ENCODE measurements at regions not wholly inside any gene's neighbourhood (a gene's known extent, or its start where the extent isn't known, plus 50 kb on each side); places are given as distances from the start of the nearest gene placed in this dataset.
A peak's percentile ranks its signal among the peaks of the same experiment; 100 is the strongest.
"Not testable (repeated sequence)": the region's sequence is repeated elsewhere in the genome, so short reads cannot be mapped to it uniquely, and the experiment has no call there.

DNA sequence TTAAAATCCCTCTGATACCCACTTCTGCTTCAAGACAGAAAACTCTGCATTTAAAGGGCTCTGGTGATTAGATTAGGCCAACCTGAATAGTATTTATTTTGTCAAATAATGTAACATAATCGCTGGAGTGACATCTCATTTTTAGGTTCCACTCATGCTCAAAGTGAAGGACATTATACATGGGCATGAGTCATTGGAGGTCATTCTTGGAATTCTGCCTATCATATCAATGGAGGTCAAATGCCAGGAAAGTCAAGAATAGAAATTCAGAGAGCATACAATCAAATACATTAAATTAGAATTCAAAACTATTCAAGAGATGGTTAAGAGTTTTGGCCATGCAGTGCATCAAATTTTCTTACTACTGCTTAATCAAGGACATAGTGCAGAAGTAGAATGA is 50.8 kb upstream of the PRSS1 start:
- no peak for DNase-seq (ENCODE audit: low read depth)

DNA sequence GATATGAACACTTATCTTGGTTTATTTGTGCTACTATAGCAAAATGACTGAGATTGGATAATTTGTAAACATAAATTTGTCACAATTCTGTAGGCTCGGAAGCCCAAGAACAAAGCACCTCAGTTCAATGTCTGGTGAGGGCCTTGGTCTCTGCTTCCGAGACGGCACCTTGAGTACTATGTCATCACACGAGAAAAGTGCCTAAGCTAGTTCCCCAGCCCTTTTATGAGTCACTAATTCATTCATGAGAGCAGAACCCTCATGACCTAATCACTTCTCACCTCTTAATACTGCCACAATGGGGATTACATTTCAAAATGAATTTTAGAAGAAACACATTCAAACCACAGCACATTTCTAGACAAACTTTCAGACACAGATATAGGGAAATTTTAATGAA is 52.0 kb upstream of the PRSS1 start:
- DNase-seq (ENCODE audit: low read depth), result no peak

DNA sequence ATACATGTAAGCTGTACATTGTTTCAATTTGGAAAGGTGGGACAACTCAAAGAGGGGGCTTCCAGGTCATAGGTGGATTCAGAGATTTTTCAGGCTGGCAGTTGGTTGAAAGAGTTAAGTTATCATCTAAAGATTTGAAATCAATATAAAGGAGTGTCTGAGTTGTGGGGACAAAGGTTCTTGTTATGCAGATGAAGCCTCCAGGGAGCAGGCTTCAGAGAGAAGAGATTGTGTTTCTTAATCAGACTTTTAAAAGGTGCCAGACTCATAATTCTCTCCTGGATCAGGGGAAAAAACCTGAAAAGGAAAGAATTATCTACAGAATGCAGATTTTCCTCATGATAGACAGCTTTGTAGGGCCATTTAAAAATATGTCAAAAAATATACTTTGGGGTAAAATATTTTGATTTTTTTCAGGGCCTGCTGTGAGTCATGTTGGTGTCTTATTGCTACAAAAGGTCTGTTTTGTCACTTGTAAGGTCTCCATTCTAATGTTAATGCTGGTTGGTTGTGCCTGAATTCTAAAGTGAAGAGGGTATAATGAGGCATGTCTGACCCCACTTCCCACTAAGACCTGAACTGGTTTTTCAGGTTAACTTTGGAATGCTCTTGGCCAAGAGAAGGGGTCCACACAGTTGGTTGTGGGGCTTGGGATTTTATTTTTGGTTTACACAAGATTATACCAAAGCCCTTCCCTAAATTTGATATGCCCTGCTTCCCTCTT is 52.7 kb upstream of the PRSS1 start:
- no peak for DNase-seq (ENCODE audit: low read depth)

DNA sequence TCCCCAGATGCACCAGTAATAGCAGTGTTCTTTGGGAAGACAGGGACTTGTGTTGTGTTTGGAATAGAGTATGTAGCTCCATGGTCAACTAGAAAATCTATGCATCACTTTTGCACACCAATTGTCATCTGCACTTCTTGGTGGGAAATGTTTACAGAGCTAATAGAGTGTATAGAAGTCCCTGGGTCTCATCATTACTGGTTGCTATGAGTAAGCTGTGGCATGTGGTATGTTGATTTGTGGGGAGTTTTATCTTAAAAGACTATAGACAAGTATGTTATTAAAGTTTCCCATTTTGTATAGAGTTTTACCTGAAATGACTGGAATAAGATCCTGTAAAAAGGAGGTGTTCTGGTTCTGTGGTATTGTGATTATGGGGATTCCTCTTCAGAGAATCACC is 55.4 kb upstream of the PRSS1 start:
- no peak for DNase-seq (ENCODE audit: low read depth)

DNA sequence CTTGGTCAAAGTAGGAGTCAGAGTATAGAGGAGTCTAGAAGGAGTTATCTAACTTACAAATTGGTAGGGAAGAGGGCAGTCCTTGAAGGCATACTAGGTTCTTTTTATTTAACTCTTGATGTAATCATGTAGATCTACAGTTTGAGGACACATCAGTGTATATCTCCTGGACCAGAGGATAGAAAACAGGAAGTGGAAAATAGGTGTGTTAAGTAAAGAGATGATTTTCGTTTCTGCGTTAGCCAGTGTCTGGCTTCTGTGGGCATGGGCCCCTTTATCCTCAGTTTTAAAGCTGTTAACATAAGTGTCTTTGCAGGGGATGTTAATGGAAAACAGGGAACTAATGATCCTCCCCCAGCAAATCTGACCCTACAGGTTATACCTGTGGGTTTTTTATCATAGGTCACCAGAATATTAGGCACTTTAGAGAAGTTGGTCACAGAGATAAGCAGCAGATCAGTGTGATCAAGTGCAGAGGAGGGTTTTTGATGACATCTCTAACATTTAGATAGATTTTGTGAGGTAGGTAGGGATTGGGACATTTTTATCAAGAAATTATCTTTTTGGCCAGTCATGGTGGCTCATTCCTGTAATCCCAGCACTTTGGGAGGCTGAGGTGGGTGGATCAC is 58.6 kb upstream of the PRSS1 start:
- DNase-seq (ENCODE audit: low read depth), result no peak

DNA sequence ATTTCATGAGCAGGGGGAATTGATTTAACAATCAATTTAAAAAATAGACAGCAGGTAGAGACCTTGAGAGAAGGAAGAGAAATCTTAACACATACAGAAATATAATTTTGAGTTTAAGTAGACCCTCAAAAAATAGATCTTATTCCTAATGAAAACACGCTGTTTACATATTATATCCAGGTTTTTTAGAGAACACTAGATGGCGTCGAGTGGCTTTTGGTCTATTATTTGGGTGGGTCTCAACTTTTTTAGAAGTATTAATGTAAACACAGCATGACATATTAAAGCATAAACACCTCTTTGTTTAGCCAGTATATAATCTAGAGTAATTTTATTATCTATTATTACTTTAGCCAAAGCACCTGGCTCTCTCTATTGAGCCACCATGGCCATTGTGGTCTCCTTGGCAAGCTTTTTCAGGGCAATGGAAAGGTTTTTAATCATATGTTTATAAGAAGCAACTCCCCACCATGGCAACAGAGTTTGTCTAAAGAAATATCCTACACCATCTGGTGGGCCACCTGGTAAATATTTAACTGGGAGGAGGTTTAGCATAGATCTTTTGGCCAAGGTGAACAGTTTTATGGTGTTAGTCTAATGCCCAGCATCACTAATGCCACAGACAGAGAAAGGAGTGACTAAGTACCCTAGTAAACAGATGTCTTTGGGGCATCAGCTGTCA is 59.7 kb upstream of the PRSS1 start:
- no peak for DNase-seq (ENCODE audit: low read depth)

DNA sequence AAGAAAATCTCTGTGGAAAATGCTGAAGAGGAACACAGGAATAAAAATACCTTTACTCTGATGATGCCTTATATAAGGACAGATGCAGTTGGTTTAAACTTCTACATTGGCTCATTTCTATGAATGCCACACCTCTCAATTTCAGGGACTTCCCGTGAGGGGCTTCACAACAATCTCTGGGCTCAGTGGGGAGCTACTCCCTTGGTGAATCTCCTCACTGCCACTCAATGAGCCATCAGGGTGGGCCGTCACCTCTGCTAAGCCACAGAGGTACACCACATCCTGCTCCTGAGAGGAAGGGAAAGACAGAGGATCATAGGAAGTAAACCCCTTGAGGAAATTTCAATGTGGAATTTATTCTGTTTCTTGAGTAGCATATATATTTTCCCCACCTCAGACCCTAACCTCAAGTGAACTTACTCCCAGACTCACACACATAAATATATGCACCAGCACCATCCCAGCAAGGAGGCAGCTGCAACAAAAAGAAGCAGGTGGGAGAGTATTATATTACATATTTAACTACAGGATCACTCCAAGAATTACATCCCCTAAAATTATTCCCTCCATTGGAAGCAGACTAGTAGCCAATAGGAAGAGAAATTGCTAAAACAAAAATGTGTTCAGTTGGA is 63.3 kb upstream of the PRSS1 start:
- DNase-seq (ENCODE audit: low read depth), result peak; percentile 2

GRCh38 chr7:142681314-142682092 is 67.8 kb upstream of the PRSS1 start:
- DNase-seq (ENCODE audit: low read depth), result no peak

GRCh38 chr7:142671506-142671905 is 77.8 kb upstream of the PRSS1 start:
- no peak for DNase-seq (ENCODE audit: low read depth)

DNA sequence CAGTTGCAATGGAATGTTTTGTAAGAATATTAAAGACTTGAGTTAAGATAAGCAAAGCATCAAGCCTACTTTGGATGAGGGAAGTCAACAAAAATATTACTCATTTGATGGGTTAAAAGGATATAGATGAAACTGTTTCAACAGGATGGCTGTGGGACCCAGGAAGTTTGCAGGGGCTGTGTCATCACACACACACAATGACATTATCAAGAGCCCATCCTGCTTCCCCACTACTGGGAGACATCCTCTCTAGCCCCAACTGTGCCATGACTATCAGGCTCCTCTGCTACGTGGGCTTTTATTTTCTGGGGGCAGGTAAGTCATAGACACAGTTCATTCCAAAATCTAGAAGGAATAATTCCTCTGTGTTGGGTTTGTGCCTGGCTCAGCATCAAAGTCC is 78.8 kb upstream of the PRSS1 start:
- no peak for DNase-seq (ENCODE audit: low read depth)

DNA sequence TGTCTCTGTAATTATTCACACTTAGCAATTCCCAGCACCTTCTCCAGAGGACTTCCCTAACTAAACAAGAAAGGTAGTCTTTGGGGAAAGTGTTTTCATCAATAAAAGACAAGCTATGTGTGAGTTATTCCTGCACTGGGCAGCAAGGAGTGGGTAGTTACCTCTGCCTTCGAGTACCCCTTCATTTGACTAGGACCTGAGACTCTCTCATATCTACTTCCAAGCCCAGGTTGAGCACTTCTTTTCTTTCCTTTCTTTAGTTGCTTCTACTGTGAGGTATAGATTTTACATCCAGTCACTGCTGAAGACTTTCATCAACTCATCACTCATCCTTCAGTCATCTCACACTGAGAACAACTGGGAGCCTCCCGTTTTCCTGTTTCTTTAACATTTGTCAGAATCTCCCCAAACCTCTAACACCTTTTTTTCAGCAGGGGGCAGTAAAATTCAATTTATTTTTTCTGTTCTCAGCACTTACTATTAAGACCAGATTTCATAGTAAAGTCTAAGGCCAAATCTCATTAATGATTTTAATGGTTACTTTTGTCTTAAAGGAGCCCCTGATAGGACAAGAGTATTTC is 80.1 kb upstream of the PRSS1 start:
- no peak for DNase-seq (ENCODE audit: low read depth)

DNA sequence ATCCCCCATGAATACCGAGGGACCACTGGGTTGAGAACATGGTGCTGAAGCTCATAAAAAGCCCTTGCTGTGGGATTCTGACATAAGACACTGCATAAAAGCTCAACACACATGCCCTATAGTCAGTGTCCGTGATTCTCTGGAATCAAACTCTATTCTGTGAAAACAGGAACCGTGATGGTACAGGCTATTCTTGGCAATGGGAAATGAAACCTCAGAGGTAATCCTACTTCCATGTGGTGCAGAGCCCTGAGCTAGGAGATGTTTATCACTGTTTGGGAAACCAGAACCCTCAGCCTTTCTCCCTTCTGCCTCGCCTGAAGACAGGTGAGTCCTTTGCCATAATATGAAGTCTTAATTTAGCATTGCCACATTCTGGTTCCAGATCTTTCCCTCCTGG is 80.8 kb upstream of the PRSS1 start:
- DNase-seq (ENCODE audit: low read depth), result no peak

GRCh38 chr7:142657376-142657775 is 91.9 kb upstream of the PRSS1 start:
- no peak for DNase-seq (ENCODE audit: low read depth)

GRCh38 chr7:142654398-142654797 is 94.9 kb upstream of the PRSS1 start:
- DNase-seq (ENCODE audit: low read depth), result no peak

DNA sequence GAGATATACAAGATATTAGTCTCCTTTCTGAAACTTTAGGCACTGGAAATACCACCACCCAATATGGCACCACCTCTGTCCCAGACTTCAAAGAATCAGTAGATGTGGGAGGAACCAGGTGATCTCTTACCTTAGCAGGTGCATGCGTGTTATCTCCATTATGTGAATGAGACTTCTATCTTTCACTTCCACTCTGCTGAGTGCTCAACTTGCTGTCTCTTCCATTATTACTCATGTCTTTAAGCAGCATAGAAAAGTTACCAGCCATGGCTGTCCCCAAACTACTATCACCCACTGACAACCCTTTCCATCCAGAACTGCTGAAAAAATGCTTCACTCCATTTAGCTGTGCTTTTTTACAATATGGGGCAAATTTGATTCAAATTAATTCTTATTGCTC is 101.5 kb upstream of the PRSS1 start:
- DNase-seq (ENCODE audit: low read depth), result no peak

GRCh38 chr7:142646386-142647140 is 102.7 kb upstream of the PRSS1 start:
- DNase-seq (ENCODE audit: low read depth), result no peak

DNA sequence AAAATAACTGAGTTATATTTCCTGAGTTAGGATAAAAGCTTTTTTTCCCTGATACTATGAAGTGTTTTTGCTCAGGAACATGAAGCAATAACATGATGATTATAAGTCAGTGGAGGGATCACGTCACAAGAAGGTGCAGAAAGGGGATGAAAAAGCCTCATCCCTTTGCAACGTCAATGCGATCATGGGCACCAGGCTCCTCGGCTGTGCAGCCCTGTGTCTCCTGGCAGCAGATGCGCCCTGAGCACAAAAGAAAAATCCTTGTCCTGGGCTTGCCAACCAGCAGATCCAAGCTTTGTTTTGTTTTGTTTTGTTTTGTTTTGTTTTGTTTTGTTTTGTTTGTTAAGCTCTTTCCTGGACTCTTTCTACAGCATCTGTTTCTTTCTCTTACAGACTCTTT is 103.5 kb upstream of the PRSS1 start:
- DNase-seq (ENCODE audit: low read depth), result no peak

DNA sequence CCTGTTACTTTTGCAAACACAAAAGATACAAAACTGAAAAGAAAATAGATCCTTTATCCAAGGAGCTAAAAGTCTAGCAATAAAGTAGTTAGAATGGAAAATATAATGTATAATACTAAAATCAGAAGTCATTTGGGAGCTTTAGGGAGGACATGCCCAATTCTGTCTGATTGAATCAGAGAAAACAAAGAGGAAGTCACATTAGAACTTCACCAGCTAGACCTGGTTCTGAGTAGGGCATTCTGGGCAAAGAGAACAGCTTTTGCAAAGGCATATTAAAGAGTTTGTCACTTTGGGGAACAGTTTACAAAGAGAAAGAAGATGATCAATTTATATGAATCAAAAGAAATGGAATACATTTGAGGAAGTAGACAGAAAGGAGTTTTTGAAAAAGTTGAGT is 107.0 kb upstream of the PRSS1 start:
- DNase-seq (ENCODE audit: low read depth), result no peak

DNA sequence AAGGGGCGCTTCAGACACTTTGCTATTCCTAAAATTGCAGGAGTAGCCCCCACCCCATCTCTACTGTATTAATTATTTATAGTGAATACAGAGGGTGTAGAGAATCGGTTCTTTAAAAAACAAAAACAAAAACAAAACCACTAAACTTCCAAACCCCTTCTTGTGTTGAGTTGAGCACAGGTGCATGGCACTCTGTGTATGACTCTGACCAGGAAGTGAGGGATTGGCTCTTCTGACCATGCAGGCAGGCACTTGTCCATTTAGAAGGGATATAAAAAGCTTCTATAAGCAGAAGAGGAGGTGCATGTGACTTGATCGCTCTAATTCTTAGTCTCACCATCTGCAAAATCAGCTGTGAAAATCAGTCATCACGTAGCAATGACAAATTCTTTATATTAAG is 108.0 kb upstream of the PRSS1 start:
- DNase-seq (ENCODE audit: low read depth), result not testable (repeated sequence)

DNA sequence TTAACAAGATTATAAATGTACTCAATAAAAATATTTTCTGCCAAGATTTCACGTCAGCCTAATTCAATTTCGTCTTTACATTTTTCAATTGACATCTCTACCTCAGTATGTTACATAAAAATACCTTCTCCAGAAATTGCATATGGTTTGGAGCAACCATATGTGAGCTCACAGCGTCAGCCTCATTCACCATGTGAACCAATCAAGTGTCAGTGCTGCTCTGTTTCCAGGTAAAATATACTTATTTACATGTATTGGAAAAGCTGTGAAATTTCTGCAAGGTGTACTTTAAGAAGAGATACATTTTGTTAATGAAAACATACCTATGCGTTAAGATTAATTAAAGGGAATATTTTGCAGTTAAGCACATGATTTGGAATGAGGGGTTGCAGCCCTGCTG is 110.7 kb upstream of the PRSS1 start:
- no peak for DNase-seq (ENCODE audit: low read depth)

All from myocyte (in vitro differentiated cells).